ENCODE measurements at regions not wholly inside any gene's neighbourhood (a gene's known extent, or its start where the extent isn't known, plus 50 kb on each side); places are given as distances from the start of the nearest gene placed in this dataset.

DNA sequence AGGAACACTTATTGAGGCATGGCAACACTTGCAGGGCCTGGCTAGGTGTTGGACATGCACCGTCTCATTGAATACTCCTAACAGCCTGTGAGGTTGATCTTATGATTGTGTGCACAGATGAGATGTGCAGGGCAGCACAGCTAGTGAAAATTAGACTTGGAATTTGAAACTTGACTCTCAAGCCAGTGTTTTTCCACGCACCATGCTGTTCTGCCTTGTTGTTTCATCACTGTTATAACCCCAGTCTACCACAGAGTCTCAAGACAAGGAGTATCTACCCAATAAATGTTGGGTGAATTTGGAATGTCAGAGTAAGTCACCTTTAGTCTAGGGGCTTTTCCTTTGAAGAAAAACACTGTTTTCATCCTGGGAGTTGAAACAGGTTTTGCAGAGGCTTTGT lies 55.8 kb upstream of the LRIG3 start:
- ATAC-seq, result no peak
- Mint-ChIP-seq H3K27me3 (no peaks in the 10 kb centered on the region), H3K4me1 (no peaks in the 10 kb centered on the region), H3K4me3 (no peak overlapping the region), H3K9me3 (no peaks in the 10 kb centered on the region), H3K27ac (no peak overlapping the region)
- DNase-seq, result no peak
